H1 (cell line): ENCODE measurements at regions not wholly inside any gene's neighbourhood (a gene's known extent, or its start where the extent isn't known, plus 50 kb on each side); places are given as distances from the start of the nearest gene placed in this dataset.

Experiments used
- CEBPB ChIP-seq: IDR thresholded peaks from 2 replicates; pipeline ENCODE4 v1.6.1; 2012; ENCODE audit warnings: low read depth, low read length
- E2F6 ChIP-seq: IDR thresholded peaks from 2 replicates; pipeline ENCODE4 v1.6.1; 2012; ENCODE audit warnings: inconsistent platforms
- HDAC6 ChIP-seq: IDR thresholded peaks from one replicate; pipeline ENCODE4 v1.7.1; 2012; ENCODE audit warnings: low read depth, mild to moderate bottlenecking, inconsistent platforms, low read length, moderate library complexity
- NANOG ChIP-seq: IDR thresholded peaks from 2 replicates; pipeline ENCODE4 v1.6.1; 2011; ENCODE audit warnings: low read length, low read depth, mild to moderate bottlenecking, inconsistent platforms; ENCODE audit not compliant: insufficient read depth, poor library complexity, severe bottlenecking
- POLR2A ChIP-seq, 2 experiments: IDR thresholded peaks; 1 replicate in 1 of 2; 2 replicates in 1 of 2; pipeline ENCODE4 v1.6.1; 2011; ENCODE audit warnings: low read depth in 2 of 2, low read length in 2 of 2, mild to moderate bottlenecking in 2 of 2; ENCODE audit errors: control extremely low read depth in 1 of 2
- RAD21 ChIP-seq, 2 experiments: IDR thresholded peaks in 1 of 2; conservative IDR thresholded peaks in 1 of 2; 2 replicates each; pipeline ENCODE4 v1.6.1; 2011; ENCODE audit warnings: low read depth in 2 of 2, low read length in 2 of 2, improper control_type of control experiment in 1 of 2, inconsistent platforms in 1 of 2, mild to moderate bottlenecking in 1 of 2, moderate library complexity in 1 of 2
- RFX5 ChIP-seq: IDR thresholded peaks from 2 replicates; pipeline ENCODE4 v1.6.1; 2011; ENCODE audit warnings: low read depth, low read length, improper control_type of control experiment, borderline replicate concordance
- SP2 ChIP-seq: IDR thresholded peaks from 2 replicates; pipeline ENCODE4 v1.6.1; 2012; ENCODE audit warnings: mild to moderate bottlenecking, low read length, inconsistent platforms
- TF ChIP-seq, protein P1 (sequence below), 3 experiments: IDR thresholded peaks; 1 replicate in 2 of 3; 2 replicates in 1 of 3; pipeline versions ENCODE4 v1.5.1 to v1.6.1; 2011; ENCODE audit warnings: low read length in 3 of 3, mild to moderate bottlenecking in 3 of 3, inconsistent platforms in 2 of 3, low read depth in 1 of 3, moderate library complexity in 1 of 3; ENCODE audit not compliant: insufficient read depth in 1 of 3; ENCODE audit errors: control extremely low read depth in 1 of 3

GRCh38 chr7:132065989-132066603, 509.7 kb upstream of the PODXL start:
- TF ChIP-seq, protein P1, sequence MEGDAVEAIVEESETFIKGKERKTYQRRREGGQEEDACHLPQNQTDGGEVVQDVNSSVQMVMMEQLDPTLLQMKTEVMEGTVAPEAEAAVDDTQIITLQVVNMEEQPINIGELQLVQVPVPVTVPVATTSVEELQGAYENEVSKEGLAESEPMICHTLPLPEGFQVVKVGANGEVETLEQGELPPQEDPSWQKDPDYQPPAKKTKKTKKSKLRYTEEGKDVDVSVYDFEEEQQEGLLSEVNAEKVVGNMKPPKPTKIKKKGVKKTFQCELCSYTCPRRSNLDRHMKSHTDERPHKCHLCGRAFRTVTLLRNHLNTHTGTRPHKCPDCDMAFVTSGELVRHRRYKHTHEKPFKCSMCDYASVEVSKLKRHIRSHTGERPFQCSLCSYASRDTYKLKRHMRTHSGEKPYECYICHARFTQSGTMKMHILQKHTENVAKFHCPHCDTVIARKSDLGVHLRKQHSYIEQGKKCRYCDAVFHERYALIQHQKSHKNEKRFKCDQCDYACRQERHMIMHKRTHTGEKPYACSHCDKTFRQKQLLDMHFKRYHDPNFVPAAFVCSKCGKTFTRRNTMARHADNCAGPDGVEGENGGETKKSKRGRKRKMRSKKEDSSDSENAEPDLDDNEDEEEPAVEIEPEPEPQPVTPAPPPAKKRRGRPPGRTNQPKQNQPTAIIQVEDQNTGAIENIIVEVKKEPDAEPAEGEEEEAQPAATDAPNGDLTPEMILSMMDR (IDR thresholded peaks at IDR 0.05; ENCODE audit: control extremely low read depth in 1 of 3, insufficient read depth in 1 of 3, low read depth in 1 of 3, low read length in 3 of 3) = no peak
- TF ChIP-seq CEBPB (no peak), HDAC6 (no peak), SP2 (no peak), POLR2A (IDR thresholded peaks at IDR 0.05; ENCODE audit: control extremely low read depth in 1 of 2, low read depth in 2 of 2, low read length in 2 of 2) (no peak), NANOG (no peak), RAD21 (IDR thresholded peaks at IDR 0.05 in 1 of 2, conservative IDR thresholded peaks at IDR 0.05 in 1 of 2; ENCODE audit: low read depth in 2 of 2, low read length in 2 of 2) (no peak), E2F6 (no peak), RFX5 (no peak)
